ENCODE measurements at regions not wholly inside any gene's neighbourhood (a gene's known extent, or its start where the extent isn't known, plus 50 kb on each side); places are given as distances from the start of the nearest gene placed in this dataset.

DNA sequence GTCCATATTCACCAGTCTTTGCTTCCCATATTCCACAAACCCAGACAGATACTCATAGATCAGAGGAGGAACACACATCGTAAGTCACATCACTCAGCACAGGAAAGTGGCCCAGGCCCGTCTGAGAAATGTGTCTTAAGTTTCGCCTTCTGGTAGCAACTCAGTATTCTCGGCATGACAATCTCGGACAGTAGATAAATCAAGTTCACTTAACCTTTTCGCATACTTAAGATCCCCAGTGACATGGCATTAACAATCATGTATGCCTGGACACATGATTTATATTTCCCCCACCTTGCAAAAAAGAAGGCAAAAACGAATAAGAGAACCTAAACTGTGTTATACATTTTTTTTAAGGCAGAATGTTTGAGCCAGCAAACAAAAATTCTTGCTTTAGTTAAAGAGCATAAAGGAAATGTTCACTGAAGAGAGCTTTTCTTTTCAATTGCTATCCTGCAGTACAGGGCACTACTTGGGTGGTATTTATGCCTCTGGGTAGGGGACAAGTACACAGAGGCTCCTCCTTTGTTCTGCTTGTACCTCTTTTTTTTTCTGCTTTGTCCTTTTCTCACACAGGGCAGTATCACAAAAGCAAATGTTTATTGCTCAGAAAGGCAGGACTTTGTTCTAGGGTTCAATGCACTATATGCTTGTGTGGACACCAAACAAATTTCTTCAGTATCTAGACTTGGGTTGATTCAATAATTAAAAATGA lies 360.6 kb downstream of the TDRD3 start:
- DNase-seq = no peak

DNA sequence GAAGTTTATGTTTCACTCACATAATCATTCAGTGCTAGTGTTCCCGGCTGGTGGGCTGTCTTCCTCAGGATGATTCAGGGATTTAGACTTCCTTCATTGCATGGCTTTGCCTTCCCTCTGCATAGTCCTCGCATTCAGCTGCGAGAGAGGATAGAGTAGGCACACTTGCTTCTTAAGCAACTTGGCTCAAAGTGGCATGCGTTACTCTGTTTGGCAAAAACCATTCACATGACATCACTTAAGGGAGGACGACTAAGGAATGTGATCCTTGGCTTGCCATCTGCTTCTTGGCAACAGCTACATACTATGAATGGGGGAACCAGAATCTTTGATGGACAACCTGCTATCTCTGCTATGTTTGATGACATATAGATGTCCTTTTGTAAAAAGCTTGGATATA lies 359.3 kb downstream of the TDRD3 start:
- no peak for DNase-seq

DNA sequence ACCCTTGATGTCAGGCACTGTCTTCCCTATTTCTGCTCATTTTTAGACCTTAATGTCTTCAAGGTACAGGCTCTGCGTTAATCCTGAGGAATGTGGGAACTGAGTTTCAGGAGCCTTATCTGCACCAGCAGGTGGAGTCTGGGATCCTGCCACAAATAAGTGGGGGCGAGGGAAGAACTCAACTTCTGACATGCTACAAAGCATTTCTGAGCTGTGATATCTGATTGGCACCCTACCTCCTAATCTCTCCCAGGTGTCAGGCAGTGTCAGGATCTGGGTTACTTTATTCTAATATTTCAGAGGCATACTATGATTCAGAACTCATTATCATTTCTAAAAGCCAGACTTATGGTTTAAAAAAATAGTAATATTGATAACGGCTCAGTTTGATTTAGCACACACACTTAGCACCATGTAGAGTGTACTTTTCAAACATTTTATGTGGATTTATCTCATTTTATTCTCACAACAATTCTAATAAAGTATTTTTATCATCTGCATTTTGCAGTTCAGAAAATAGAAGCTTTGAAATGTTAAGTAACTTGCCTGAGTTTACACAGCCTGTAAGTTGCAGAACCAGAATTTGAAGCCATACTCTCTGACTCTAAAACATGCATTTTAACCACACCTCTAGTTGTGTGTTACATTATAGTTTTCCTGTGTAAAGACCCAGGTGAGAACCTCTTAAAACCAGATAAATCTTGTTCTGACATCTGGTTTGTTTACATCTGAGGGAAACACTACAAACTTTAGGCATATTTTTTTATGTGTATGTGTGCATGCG lies 358.6 kb downstream of the TDRD3 start:
- DNase-seq = no peak

DNA sequence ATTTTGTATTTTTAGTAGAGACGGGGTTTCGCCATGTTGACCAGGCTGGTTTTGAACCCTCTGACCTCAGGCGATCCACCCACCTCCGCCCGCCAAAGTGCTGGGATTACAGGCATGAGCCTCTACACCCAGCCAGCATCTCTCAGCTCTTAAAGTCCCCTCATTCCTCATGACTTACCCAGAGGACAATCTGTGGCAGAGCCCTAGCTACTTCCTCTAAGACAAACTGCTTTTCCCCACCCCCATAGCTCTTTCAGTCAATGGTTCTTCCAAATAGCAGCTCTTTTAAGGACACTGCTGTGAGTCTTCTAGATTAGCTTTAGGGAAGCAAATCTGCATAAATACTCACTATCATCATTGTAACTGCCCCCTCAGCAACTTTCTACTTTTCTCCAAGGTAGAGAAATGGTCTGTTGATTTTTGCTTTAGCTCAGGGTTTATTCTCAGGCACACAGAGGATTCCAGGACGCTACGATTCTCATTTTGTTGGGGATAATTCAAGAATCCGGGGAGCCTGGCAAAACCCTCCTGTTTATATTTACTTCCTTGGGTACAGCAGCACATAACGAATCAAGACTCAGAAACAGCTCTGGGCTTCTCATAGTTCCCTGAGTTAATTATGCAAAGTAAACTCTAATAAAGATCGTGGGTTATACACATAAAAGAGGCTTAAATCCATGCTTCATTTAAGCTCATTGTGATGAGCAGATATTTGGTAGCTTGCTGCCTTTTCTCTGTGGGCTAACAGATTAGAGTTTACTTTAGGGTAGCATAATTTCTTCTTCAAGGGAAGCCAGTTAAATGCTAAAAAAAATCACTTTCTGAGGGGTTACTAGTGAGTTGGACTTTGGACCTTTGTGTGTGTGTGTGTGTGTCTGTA lies 357.4 kb downstream of the TDRD3 start:
- no peak for DNase-seq

DNA sequence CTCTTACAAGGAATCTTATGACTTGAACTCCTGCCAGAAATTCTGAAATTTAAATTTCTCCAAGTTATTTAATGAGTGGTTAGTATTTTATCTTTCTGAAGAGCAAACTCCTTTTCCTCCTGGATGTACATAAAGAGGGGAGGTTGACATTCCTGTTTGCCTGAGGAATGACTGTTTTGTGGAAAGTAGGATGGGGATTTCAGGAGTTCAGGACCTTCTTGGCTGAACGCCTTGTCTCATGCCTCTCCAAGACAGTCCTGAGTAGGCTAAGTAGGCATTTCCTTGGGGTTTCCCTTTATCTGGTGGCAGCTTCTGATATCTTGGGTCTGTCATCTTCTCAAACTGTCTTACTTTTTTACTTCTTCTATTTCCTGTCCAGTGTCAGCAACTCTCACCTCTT lies 356.6 kb downstream of the TDRD3 start:
- DNase-seq = no peak

DNA sequence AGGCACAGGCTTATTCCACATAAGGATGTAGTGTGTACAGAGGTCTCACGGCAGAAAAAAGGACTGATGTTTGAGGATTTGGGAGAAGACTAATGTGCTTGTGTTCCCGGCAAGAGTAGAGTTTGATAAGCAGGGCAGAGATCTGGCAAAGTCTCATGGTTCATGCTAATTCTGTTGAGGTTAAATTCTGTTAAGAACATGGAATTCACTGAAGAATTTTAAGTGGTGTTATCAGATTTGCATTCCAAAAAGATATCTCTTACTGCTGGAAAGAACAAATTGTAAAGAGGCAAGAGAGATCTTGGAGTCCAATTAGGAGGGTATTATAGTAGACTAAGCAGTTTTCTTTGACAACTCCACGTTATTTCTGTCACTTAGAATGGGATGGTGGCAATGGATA lies 348.3 kb downstream of the TDRD3 start:
- no peak for DNase-seq

DNA sequence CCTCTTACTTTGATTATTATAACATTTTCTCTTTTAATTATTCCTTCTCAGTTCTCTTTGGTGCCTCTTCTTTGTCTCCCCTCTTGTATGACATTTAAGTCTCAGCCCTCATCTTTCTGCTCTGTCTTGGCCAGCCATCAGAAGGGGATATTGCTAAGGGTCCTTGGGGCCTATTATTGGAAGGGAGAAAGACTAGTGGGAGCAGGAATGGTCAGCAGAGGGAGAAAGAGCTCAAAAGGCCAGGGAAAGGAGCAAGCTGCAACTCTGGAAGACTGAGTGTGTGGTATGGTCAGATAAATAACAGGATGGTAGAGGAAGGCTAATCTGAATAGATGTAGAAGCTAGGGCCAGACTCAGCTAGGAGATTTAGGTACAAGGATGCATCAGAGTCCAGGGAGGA lies 336.9 kb downstream of the TDRD3 start:
- no peak for DNase-seq

DNA sequence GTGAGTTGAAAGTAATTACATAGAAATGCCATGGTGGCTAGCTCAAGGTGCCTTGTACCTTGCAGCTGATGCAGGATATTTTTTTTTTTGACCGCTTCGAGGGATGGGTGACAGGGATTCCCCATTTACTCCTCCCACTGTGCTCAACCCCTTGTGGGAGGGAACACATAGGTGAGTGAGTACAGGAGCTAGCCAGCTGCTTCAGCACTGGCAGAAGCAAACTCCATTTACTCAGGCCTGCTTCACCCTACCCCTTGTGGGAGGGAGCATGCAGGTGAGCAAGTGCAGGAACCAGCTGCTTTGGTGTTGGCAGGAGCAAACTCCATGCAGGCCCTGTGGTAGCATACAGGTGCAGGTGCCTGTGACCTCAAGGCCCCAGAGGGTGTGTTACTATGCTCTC lies 330.1 kb downstream of the TDRD3 start:
- DNase-seq = no peak

DNA sequence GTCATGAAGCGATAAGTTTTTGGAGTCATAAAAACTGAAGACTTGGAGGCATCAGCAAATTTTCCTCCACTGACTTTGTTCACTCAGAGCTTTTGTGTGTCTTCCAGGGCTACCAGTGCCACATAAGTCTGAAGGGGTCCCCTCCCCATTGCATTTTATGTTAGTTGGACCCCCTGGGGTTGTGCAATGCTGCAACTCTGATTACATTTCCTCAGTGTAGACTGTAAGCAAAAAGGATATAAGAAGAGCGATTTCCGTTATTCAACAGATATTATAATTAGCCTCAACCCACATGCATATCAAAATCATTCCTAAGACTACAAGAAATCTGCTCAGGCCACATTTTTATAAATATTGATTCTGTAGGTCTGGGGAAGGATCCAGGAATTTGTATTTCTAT lies 324.0 kb downstream of the TDRD3 start:
- no peak for DNase-seq

DNA sequence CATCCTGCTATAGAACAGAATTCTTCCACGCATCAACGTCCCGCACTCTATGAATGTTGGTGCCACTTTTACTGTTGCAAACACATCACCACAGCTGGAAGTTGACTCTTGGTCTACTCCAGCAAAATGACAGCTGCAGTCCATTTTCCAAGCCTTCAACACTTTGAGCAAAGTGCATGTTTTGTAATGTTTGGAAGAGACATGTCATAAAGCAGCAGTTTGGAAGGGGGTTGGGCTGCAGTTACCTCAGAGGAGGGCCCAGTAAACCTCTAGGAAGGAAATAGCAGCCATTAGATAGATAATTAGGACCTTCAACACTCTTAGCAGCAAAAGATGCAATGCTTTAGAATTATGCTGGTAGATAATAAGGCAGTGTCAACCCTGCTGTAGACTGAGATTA lies 323.6 kb downstream of the TDRD3 start:
- DNase-seq = no peak

DNA sequence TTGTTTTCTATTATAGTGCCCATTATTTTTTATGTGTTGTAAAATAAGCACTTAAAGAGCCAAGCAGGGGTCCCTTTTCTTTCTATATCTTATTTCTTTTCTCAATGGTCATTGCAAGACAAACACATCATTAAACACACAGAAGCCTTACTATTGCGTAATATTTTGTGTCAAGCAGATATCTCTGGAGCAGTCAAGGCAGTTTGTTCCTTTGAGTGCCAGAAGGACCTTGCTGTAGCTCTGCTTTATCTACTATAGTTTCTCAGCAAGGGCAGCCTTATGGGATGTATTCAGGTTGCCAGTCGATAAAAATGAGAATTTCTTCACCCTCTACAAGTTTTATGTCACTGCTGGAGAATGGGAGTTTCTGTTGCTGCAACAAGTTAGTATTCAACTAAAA lies 319.3 kb downstream of the TDRD3 start:
- DNase-seq = no peak

DNA sequence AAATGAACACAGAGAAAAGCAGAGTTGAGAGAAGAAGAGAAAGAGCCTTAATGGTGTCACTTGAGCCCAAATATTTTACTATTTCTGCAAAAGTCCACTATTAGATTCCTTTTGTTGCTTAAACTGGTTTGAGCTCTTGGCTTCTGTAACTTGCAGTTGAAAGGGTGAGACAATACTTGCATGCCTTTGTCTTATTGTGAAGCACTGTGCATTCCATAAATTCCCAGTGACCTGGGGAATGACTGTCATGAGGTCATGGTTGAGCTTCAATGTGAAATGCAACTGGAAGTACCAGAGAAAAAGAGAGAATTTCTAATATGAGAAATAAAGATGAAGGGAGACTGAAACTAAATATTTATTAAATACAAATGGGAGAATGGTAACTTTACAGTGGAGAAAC lies 310.9 kb downstream of the TDRD3 start:
- no peak for DNase-seq

DNA sequence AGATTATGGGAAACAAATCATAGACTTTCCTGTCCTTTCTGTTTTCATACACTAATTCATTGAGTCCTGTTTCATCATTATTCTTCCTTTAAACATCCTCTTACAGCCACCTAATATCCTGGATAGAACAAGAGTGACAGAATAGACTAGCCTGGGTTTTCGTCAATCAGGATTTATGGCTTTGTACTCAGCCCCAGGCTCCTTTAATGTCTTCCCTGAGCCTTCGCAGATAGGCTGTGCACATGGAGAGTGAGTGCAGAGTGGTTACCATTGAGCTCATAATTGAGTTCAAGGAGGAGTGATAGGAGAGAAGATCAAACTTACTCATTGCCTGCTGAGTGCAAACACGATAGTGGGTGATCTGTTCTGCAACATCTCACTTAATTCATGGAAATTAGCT lies 304.9 kb downstream of the TDRD3 start:
- no peak for DNase-seq

DNA sequence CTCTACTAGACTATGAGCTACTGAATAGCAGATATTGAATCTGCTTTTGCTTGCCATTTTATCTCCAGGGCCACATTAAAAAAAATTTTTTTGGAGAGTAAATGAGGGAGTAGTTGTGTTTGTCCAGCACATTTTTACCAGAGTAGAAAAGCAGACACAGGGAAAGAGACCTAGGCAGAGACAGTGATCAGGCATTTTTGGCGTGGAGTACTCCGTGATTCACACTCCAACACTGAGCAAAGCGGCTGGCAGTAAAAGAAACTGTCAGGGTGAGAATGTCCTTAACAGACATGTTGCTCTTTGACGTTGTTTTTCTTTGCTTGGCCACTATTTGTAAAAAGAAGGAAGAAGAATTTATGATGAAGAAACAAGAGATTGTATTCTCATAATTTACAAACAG lies 304.0 kb downstream of the TDRD3 start:
- DNase-seq = no peak

DNA sequence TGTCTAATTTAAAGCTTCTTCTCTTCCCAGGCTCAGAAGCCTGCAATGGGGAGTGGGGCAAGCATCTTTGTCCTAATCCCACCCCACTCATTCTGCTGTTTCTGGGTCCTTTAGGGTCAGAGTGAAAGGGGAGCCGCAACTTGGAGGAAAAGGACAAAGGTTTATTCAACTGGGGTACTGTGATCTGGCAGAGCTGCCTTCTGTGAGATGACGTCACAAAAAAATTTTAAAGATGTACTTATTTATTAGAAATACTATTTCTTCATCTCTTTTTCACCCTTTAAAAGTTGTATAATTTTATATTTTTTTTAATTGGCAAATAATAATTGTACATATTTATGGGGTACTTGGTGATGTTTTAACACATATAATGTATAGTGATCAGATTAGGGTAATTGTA lies 302.6 kb downstream of the TDRD3 start:
- DNase-seq = no peak

DNA sequence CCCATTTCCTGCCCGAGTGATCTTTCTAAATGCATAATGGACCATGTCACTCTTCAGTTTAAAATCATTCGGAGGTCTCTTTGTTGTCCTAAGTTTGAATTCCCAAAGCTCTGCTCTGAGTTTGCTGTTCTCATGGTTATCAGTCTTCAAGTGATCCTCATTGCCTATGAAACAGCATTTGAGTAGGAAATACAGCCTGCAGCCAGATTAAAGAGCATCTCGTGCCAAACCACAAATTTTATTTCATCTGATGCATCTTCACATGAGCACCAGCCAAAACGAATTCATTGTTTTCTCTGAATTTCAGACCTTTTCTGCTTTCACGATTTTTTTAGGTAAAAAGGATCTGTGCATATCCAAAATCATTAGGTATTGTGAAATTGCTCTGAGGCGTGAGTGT lies 299.6 kb downstream of the TDRD3 start:
- no peak for DNase-seq

DNA sequence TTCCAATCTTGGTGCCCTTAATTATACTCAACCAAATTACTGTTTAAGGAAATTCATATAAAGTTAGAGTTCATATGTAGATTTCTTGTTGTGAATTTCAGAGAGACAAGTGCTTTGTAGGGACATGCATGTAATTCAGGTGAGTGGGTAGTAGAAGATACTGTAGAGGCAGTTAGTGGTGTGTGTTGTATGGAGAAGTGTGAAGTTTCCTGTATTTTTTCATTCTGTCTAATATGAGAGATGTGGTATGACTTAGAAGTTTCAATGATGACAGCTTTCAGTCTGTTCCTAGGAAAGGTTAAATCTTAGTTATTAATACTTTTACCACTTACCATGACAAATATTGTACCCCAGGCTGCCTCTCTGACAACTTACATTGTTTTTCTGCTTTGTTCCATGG lies 294.2 kb downstream of the TDRD3 start:
- DNase-seq = no peak

DNA sequence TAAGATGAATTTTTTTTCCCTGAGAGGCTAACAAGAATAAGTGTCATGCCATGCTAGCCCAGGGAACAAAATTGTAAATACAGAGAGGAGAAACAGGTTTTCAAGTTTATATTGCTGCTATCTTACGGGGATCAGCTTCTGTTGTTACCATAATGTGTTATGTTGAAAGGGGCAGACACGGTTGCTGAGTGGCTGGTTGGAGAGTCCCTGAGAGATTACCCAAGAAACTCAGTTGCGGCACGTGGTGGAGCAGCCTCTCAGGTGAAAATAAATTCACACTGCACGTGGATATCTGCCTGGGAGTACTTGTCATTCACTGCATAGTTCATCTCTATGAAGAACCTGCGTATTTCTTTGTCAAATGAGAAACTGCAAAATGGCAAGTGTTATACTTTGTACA lies 293.6 kb downstream of the TDRD3 start:
- no peak for DNase-seq

DNA sequence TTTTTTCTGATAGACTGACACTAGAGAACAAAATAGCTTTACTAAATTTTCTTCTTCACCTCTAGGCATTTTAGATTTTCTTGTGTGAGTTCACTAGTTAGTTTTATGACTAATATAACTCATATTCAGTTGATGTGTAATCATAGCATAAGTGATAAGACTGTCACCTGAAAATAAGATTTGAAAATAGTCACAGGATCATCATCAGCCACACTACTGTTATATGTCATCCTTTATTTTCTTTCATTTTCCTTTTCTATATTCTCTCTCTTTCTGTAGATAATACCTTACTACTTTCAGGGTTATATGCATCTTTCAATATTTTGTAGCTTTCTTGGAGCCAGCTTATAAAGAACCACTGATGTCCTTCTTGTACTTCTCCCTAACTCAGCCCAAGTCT lies 292.6 kb downstream of the TDRD3 start:
- DNase-seq = no peak

DNA sequence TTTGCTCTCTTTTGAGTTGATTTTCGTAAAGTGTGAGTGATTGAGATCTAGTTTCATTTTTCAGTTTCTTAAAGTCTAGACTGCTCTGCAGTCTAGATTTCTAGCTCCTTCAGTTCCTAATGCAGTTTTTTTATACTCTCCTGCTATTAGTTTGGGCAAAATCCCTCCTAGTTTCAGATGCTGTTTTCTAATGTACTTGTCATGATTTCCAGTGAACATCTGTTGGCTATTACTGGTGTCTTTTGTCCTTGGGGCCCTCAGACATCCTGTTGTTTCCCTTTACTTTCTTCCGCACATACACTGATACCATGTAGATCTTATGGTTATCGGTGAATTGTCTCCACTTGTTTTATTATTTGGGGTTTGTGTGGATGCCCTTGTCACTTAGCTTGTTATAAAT lies 292.1 kb downstream of the TDRD3 start:
- no peak for DNase-seq

DNA sequence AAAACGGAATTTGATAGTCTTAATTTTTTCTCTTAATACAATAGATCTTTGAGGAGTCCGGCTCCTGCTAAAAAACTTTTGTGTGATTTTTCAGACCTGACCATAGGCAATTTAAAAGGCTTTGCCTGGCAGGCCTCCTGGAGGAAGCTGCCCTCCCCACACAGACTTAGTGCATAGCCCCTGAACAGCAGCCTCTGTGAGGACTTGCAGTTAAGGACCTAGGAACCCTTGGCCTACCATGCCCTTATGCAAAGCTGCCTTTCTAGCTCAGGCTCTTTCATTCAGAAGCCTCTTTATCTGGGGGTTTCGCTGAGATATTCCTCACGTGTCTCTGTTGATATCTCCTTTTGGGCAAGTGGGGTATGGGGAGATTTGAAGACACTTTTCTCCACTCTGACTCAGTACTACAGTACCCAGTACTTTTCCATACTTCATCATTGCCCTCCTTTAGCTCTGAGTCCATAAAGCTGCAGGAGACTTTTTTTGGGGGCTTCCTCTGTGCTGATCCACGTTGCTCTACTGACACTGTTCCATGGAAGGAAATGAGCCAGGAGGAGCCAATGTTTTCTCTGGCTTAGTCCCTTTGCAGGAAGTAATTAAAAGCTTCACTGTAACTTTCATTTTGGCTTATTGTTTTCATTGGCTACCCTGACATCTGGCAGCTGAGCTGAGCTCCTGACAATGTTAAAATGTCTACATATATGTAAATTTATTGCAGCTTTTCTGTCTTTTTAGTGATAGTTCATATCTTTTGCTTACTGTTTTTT lies 283.1 kb downstream of the TDRD3 start:
- DNase-seq = no peak

DNA sequence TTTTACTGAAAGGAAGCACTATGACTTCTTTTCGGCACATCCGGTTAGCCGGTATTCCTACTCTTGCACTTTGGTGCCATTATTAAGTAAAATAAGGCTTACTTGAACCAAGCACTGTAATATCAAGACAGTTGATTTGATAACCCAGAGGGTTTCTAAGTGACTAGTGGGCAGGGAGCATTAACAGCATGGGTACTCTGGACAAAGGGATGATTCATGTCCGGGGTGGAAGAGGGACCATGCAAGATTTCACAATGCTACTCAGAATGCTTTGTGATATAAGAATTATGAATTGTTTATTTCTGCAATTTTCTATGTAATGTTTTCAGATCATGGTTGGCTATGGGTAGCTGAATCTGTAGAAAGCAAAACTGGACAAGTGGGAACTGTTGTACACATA lies 282.1 kb downstream of the TDRD3 start:
- DNase-seq = no peak

DNA sequence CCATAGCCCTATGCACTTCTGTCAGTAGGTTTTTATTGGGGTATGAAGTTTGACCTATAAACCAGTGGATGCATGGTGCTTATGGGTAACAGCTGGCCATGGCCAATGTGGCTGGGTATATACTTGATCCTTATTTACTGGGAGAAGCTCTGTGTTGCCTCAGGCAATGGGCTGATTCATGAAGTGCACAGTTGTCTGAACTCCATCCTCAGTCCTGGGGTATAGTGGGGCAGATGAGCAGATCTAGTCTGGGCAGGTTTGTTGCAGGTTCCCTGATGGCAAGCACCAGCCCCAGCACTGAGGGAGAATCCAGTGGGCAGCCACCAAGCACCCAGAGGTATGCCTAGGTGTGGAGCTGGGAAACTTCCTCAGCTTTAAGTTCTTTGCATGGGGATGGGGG lies 274.4 kb downstream of the TDRD3 start:
- no peak for DNase-seq
